Stimulated activated CD4-positive, alpha-beta T cell treated with anti-CD3 and anti-CD28 coated beads, Interleukin-4, amount 100 ng/mL, for 1 hour (primary cell): ENCODE measurements at regions not wholly inside any gene's neighbourhood (a gene's known extent, or its start where the extent isn't known, plus 50 kb on each side); places are given as distances from the start of the nearest gene placed in this dataset.
A peak's percentile ranks its signal among the peaks of the same experiment; 100 is the strongest.
"Not testable (repeated sequence)": the region's sequence is repeated elsewhere in the genome, so short reads cannot be mapped to it uniquely, and the experiment has no call there.

Source experiments
- DNase-seq: peaks from one replicate; pipeline ENCODE4 v3.0.0-alpha.2; 2020

DNA sequence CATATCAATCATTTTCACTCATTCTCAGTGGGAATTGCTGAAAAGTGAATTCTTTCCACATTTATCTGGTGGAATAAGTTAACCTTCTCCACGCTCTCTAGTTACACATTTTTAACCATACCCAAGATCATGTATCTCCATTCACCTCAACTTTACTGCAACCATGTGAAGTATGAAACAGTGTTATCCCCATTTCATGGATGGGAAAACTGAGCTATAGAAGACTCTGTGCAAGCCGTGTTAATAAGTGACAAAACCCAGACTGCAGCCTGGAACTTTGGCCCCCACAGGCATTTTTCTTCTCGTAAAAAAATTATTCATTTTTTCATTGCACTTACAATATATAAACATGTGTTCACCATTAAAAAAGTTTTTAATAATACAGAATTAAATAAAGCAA lies 82.4 kb upstream of the CCND2 start:
- DNase-seq, result no peak

GRCh38 chr12:4190366-4191063 lies 83.0 kb upstream of the CCND2 start:
- no peak for DNase-seq

GRCh38 chr12:4189721-4190120 lies 83.8 kb upstream of the CCND2 start:
- no peak for DNase-seq

GRCh38 chr12:4187916-4188315 lies 85.6 kb upstream of the CCND2 start:
- no peak for DNase-seq

DNA sequence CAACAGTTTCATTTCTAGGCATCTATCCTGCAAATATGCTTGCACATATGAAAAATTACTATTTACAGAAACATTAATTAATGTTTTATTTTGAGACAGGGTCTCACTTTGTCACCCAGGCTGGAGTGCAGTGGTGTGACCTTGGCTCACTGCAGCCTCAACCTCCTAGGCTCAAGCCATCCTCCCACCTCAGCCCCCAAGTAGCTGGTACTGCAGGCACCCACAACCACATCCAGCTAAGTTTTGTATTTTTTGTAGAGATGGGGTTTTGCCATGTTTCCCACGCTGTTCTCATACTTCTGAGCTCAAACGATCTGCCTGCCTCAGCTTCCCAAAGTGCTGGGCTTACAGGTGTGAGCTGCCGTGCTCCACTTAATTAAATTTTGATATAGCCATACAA lies 86.2 kb upstream of the CCND2 start:
- not testable (repeated sequence) for DNase-seq

DNA sequence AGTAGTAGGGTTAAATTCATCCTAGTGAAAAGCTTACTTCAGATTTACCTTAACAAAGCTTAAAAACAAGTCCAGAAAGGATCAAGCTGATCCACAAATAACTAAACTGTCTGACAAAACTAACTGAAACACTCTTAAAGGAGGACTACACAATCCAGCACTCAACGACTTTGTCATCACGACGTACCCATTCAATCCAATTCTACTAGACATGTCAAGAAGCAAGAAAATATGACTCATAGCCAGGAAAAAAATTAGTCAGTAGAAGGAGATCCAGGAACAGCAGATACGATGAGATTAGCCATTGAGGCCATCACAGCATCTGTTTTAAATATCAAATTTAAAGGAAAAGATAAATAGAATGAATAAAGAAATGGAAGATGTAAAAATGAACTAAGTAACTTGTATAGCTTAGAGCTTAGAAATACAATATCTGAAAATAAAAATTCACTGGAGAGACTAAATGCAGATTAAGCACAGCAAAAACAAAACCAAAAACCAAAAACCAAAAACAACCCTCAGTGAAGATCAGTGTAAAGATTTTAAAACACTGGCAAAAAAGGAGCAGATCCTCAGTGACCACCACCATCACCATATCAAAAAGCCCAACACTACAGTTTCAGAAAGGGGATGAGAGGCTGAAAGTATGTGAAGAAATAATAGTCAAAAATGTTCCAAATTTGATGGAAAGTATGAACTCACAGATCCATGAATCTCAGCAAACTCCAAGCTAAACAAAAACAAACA lies 95.0 kb upstream of the CCND2 start:
- DNase-seq, result no peak

GRCh38 chr12:4177262-4177661 lies 96.3 kb upstream of the CCND2 start:
- DNase-seq, result no peak

DNA sequence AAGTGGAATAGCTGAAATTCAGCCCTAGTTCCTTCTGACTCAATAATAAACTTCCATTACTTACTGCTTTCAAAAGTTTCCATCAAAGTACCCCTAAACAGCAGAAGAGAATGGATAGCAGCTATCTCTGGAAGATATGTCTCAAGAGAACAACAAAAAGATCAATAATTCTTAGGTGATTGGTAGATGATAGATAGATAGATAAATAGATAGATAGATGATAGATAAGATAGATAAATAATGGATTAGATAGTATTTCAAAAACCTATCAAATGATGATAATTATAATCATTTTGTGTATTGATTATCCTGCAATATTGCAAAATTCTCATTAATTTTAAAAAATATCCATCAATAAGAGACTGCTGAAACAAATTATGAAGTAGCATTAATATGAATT lies 97.4 kb upstream of the CCND2 start:
- DNase-seq, result no peak

GRCh38 chr12:4174417-4174816 lies 99.1 kb upstream of the CCND2 start:
- no peak for DNase-seq

DNA sequence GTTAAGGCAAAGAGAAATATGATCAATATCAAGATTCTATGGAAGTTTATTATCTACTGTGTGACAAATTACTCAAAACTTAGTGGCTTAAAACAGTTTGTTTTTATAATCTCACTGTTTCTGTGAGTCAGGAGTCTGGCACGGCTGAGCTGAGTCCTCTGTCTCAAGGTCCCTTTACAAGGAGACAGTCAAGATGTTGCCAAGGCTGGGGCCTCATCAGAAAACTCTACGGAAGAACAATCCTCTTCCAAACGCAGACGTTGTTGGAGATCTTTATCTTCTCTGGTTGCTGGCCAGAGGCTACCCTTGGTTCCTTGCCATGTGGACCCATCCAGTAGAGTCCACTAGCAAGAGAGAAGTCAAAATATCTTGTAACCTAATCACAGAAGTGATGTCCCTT lies 100.6 kb upstream of the CCND2 start:
- DNase-seq, result no peak

DNA sequence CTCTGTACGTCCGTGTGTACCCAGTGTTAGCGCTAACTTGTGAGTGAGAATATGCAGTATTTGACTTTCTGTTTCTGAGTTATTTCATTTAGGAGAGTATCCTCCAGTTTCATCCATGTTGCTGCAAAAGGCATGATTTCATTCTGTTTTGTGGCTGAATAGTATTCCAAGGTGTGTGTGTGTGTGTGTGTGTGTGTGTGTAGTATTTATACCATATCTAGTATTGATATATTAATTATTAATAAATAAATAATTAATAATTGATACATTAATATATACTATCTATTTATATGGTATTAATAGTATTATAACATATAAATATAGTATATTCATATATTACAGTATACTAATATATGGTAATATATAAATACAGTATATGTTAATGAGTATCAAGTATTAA lies 101.8 kb upstream of the CCND2 start:
- DNase-seq, result no peak

DNA sequence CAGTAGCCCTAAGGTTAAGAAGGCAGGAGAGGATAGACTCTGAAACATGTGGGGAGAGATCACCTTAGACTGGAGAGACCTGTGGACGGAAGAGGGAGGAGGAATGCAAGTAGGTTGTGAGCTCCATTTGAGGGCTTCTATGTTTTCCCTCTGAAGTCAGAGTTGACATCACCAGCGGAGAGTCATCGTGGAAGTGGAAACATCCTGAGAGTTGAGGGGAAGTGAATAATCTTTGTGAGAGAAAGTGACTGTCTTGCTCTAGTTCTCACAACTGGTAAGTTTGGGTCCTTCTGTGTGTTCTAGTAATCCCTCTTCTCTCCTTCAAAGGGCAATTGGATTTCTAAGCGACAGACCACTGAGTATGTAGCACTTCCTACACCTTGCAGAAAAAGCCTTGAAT lies 103.6 kb upstream of the CCND2 start:
- DNase-seq, result no peak

- DNase-seq, result no peak
These were observed 104.0 kb upstream of the CCND2 start for GRCh38 chr12:4169531-4169930.

- no peak for DNase-seq
These were observed 105.5 kb upstream of the CCND2 start for GRCh38 chr12:4168036-4168435.

DNA sequence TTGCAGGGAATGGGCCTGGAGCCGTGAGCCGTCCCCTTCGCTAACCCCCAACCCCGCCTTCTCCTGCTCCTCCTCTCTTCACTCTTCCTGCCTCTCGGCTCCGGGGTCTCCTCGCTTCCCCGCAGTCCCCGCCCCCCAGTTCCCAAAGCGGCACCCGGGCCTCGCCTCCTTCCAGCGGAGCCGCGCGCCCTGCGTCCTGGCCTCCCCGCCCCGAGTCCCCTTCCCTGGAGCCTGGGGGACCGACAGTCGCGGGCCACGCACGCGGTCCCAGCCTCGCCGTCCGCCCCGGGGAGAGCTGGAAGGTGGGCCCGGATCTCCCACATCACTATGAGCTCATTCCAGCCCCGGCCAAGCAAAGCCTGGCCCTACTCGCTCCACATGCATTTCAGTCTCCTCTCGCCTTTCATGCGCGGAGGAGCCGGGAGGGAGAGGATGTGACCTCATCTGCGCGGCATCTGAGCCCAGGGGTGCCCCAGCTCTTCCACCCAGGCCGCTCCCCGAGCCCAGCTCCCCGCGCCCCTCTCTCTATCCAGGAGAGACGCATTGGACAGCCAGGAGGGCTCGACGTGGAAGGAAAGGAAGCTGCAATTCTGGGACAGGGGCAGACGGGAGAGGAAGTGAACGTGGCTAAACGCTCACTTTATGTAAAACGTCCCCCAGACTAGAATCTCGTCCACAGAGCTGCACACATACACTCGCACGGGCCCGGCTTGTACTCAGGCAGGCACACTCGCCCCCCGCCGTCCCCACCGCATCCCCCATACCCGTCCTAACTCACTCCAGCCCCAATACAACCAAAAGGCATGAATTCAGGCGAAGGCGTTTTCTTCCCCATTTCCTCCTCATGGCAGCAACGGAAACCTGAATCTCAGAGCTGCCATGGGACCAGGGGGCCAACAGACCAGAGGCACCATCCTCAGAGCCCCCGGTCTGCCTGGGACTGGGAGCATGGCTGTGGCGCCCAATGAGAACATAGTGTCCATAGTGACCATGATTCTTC lies 108.7 kb upstream of the CCND2 start:
- peak; percentile 66 for DNase-seq

- DNase-seq, result no peak
These were observed 109.4 kb upstream of the CCND2 start for GRCh38 chr12:4164188-4164558.

DNA sequence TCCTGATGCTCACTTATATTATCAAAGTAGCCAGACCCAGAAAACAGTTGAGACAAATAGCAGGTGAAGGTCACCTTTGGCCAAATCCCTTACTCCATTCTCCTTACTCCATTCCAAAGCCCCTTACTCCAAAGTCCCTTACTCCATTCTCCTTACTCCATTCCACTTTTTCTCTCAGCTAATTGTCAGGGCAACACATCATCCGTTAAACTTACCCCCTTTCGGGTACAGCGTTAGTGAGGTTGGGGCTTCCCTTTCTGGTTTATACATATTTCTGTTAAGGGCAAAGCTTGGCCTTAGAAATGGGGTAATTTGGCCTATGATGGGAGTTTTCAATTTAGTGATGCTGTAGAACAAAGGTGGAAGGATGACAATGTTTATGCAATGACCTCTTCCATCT lies 111.8 kb upstream of the CCND2 start:
- no peak for DNase-seq

DNA sequence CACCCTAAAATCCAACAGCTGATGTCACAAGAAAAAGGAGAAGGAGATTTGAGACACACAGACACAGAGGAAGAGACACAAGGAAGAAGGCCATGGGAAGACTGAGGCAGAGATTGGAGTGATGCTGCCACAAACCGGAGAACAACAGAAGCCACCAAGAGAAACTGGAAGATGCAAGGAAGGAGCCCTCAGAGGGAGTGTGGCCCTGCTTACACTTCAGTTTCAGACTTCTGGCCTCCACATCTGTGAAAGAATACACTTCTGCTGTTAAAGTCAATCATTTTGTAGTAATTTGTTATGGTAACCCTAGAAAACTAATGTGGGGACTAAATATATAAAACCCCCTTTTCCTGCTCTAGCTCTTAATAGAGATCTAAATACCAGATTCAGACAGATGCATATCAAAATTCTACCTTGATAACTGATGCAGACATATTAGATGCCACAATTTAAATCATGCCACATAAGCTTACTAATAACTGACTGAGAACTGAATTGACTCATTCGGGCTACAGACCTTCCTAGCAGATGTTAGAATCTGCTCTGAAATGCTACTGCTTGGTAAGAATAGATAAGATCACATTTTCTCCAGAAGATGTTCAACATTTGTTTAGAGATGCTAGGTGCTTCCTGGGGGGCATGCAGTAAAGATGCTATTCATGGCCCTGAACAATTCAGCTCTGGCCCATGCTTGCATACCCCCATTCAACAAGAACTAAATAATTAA lies 113.1 kb upstream of the CCND2 start:
- DNase-seq, result no peak

- no peak for DNase-seq
These were observed 113.7 kb upstream of the CCND2 start for GRCh38 chr12:4159851-4160250.

- no peak for DNase-seq
These were observed 115.3 kb upstream of the CCND2 start for GRCh38 chr12:4158306-4158705.

- DNase-seq, result no peak
These were observed 116.4 kb upstream of the CCND2 start for GRCh38 chr12:4157122-4157521.

DNA sequence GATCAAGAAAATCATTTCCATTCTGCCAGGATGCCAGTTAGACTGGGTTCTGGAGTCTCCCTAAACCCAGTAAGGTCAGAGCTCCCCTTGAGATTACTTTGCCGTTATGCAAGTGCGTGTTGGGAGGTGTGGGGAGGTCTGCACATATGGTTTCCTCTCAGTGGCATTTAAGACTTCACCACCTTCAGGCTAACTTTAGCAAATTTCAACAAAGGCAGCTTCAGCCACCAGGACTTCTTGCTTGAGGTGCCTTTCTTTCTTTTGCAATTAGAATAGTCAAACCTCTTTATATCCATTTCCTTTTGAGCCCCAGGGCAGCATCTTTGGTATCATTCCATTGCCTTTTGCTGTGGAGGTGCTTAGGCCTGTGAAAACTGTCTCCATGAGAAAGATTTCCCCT lies 117.2 kb upstream of the CCND2 start:
- DNase-seq, result no peak

- DNase-seq, result no peak
These were observed 118.8 kb upstream of the CCND2 start for GRCh38 chr12:4154672-4155225.
